MCF 10A (cell line): ENCODE measurements at regions not wholly inside any gene's neighbourhood (a gene's known extent, or its start where the extent isn't known, plus 50 kb on each side); places are given as distances from the start of the nearest gene placed in this dataset.

ENCODE experiments used
- BruUV-seq: library from RNA; stranded (reverse); fragments of 400-500 nt; replicated peaks from 2 replicates; lab custom pipeline; 2021; lab: Mats Ljungman, UMichigan
- CTCF ChIA-PET: fragments of 300-600 bp; sonication (Branson Sonifier 250); formaldehyde crosslinking; extraction: SDS; loops from one replicate; lab custom pipeline; 2021; ENCODE audit warnings: antibody characterized with exemption, inconsistent platforms; lab: Yijun Ruan, JAX
- POLR2A ChIA-PET: fragments of 300-600, 350-650 bp; sonication (Branson Sonifier 250); formaldehyde crosslinking; extraction: SDS; loops from one replicate; lab custom pipeline; 2020; ENCODE audit warnings: antibody characterized with exemption, inconsistent platforms; lab: Yijun Ruan, JAX
- DNase-seq: peaks from one replicate; pipeline ENCODE4 v3.0.0-alpha.2; 2018; ENCODE audit not compliant: unreplicated experiment
- H3K27ac Mint-ChIP-seq: one replicate; pipeline ENCODE4 v1.8.0; 2022; ENCODE audit warnings: mild to moderate bottlenecking, low read depth, mixed read lengths; ENCODE audit not compliant: unreplicated experiment
- H3K27me3 Mint-ChIP-seq: one replicate; pipeline ENCODE4 v1.8.0; 2022; ENCODE audit warnings: mixed read lengths; ENCODE audit not compliant: insufficient read depth, unreplicated experiment
- H3K36me3 Mint-ChIP-seq: one replicate; pipeline ENCODE4 v1.8.0; 2022; ENCODE audit warnings: mild to moderate bottlenecking, moderate library complexity, mixed read lengths; ENCODE audit not compliant: insufficient read depth, unreplicated experiment
- H3K4me1 Mint-ChIP-seq: one replicate; pipeline ENCODE4 v1.8.0; 2022; ENCODE audit warnings: mixed read lengths; ENCODE audit not compliant: insufficient read depth, unreplicated experiment
- H3K4me3 Mint-ChIP-seq: one replicate; pipeline ENCODE4 v1.8.0; 2022; ENCODE audit warnings: mild to moderate bottlenecking, moderate library complexity, mixed read lengths; ENCODE audit not compliant: unreplicated experiment
- H3K9me3 Mint-ChIP-seq: one replicate; pipeline ENCODE4 v1.8.0; 2022; ENCODE audit warnings: mixed read lengths; ENCODE audit not compliant: unreplicated experiment
- CTCF ChIP-seq: fragments of 200-600 bp; IDR thresholded peaks from one replicate; pipeline ENCODE4 v1.8.0; 2022; ENCODE audit warnings: antibody characterized with exemption, mild to moderate bottlenecking; ENCODE audit not compliant: unreplicated experiment
- intact Hi-C: fragments of 100-400 bp; cut with micrococcal nuclease; formaldehyde crosslinking; loops from 2 replicates; pipeline ENCODE4 v1.14.1; 2022

- Mint-ChIP-seq H3K4me3 (no peak overlapping the region), H3K9me3 (peaks cover 7% of the 10 kb centered on the region), H3K27me3 (peaks cover 46% of the 10 kb centered on the region), H3K4me1 (no peaks in the 10 kb centered on the region), H3K36me3 (no peaks in the 10 kb centered on the region), H3K27ac (no peak overlapping the region)
- no peak for DNase-seq
- ChIA-PET CTCF (interaction anchor here (1.0 kb wide), 1 partner anchor 10 kb away, joined by 3 read pairs; no protein-coding TSS in a partner anchor), POLR2A (no interaction called here)
- BruUV-seq: no TSS peak
- intact Hi-C loops: no loop called here
- no peak for TF ChIP-seq CTCF
Observed at GRCh38 chrX:39851745-39852455, 245.9 kb downstream of the BCOR start.

- POLR2A ChIA-PET: no interaction called here
- BruUV-seq: no TSS peak
Observed at GRCh38 chrX:39852491-39852890, 245.3 kb downstream of the BCOR start.

GRCh38 chrX:39853417-39854030 is 244.2 kb downstream of the BCOR start:
- POLR2A ChIA-PET: no interaction called here
- DNase-seq: no peak
- CTCF ChIA-PET: interaction anchor here (0.6 kb wide), 2 partner anchors 12 to 31 kb away, joined by 3 to 5 read pairs; no protein-coding TSS in a partner anchor
- no peak for TF ChIP-seq CTCF
- intact Hi-C loops: no loop called here
- BruUV-seq: no TSS peak
- Mint-ChIP-seq H3K36me3 (no peaks in the 10 kb centered on the region), H3K27me3 (peaks cover 42% of the 10 kb centered on the region), H3K27ac (no peak overlapping the region), H3K9me3 (peaks cover 7% of the 10 kb centered on the region), H3K4me3 (no peak overlapping the region), H3K4me1 (no peaks in the 10 kb centered on the region)

More at GRCh38 chrX:39852491-39852890, 245.3 kb downstream of the BCOR start:
- TF ChIP-seq CTCF: no peak
- Mint-ChIP-seq H3K27ac (no peak overlapping the region), H3K4me1 (no peaks in the 10 kb centered on the region), H3K4me3 (no peak overlapping the region), H3K9me3 (peaks cover 7% of the 10 kb centered on the region), H3K36me3 (no peaks in the 10 kb centered on the region), H3K27me3 (peaks cover 46% of the 10 kb centered on the region)
- CTCF ChIA-PET: interaction anchor here (0.6 kb wide), 1 partner anchor 32 kb away, joined by 5 read pairs; no protein-coding TSS in a partner anchor
- DNase-seq: no peak
- intact Hi-C loops: no loop called here
